Esophagus muscularis mucosa (tissue), 4 donors: ENCODE measurements at regions not wholly inside any gene's neighbourhood (a gene's known extent, or its start where the extent isn't known, plus 50 kb on each side); places are given as distances from the start of the nearest gene placed in this dataset.
A peak's percentile ranks its signal among the peaks of the same experiment; 100 is the strongest.

Experiments
- DNase-seq: peaks from one replicate; pipeline ENCODE4 v3.0.0-alpha.2; 2017; ENCODE audit errors: extremely low spot score
- H3K27ac ChIP-seq, 4 donors: fragments of 200-600 bp; sonication (generic); replicated peaks in 1 of 4; 1 replicate in 3 of 4; 2 replicates in 1 of 4; pipeline ENCODE4 v1.5.1; 2016 to 2019; ENCODE audit warnings: mild to moderate bottlenecking in 1 of 4
- H3K27me3 ChIP-seq, 4 donors: fragments of 200-600 bp; sonication (generic); one replicate each; pipeline versions ENCODE4 v1.5.1 to v1.6.0; 2016 to 2019
- H3K36me3 ChIP-seq, 4 donors: fragments of 200-600 bp; sonication (generic); one replicate each; pipeline ENCODE4 v1.5.1; 2016 to 2019
- H3K4me1 ChIP-seq, 4 donors: fragments of 200-600 bp; sonication (generic); one replicate each; pipeline ENCODE4 v1.5.1; 2016 to 2019
- H3K4me3 ChIP-seq, 4 donors: fragments of 200-600 bp; sonication (generic); 1 replicate in 2 of 4; 2 replicates in 2 of 4; pipeline ENCODE4 v1.5.1; 2016 to 2019; ENCODE audit warnings: mild to moderate bottlenecking in 4 of 4, moderate library complexity in 1 of 4
- H3K9me3 ChIP-seq, 4 donors: fragments of 200-600 bp; sonication (generic); 1 replicate in 3 of 4; 2 replicates in 1 of 4; pipeline ENCODE4 v1.5.1; 2016 to 2019
- EP300 ChIP-seq: sonication (generic); formaldehyde crosslinking; IDR thresholded peaks from one replicate; pipeline ENCODE4 v1.6.1; 2017; ENCODE audit warnings: antibody characterized with exemption
- POLR2A ChIP-seq: fragments of 450-650 bp; IDR thresholded peaks from one replicate; pipeline ENCODE4 v1.6.1; 2017; ENCODE audit warnings: antibody characterized with exemption, moderate library complexity, mild to moderate bottlenecking, low read depth
- POLR2AphosphoS5 ChIP-seq, 2 donors: sonication (generic); formaldehyde crosslinking; IDR thresholded peaks; one replicate each; pipeline ENCODE4 v1.6.1; 2017; ENCODE audit warnings: antibody characterized with exemption in 2 of 2
- WGBS: methylation state at CpG from one replicate; pipeline ENCODE4 v1.1.5; 2018; 5-methylcytosine and 5-hydroxymethylcytosine counted together
- intact Hi-C: fragments of 100-400 bp; cut with DNase I; formaldehyde crosslinking; loops from one replicate; pipeline ENCODE4 v1.15.1; 2023
- TF ChIP-seq, protein P1 (sequence below), 3 experiments: fragments of 200-600 bp in 2 of 3; fragments of 450-650 bp in 1 of 3; sonication (generic) in 2 of 3; IDR thresholded peaks; one replicate each; pipeline ENCODE4 v1.5.1; 2017 to 2019; ENCODE audit warnings: antibody characterized with exemption in 3 of 3, mild to moderate bottlenecking in 2 of 3, moderate library complexity in 1 of 3

- H3K27ac ChIP-seq, result no peak overlapping the region
- no peaks in the 10 kb centered on the region for H3K27me3 ChIP-seq
- intact Hi-C loops, result no loop called here
- peaks cover 3 to 15% (median 10%) of the 10 kb centered on the region in 4 donors for H3K4me1 ChIP-seq
- DNase-seq, result no peak
- WGBS, result 77% methylated on average over 4 of the region's 4 CpGs
- no peaks in the 10 kb centered on the region for H3K9me3 ChIP-seq
- no peaks in the 10 kb centered on the region for H3K36me3 ChIP-seq
- no peak overlapping the region for H3K4me3 ChIP-seq
- TF ChIP-seq, protein P1, sequence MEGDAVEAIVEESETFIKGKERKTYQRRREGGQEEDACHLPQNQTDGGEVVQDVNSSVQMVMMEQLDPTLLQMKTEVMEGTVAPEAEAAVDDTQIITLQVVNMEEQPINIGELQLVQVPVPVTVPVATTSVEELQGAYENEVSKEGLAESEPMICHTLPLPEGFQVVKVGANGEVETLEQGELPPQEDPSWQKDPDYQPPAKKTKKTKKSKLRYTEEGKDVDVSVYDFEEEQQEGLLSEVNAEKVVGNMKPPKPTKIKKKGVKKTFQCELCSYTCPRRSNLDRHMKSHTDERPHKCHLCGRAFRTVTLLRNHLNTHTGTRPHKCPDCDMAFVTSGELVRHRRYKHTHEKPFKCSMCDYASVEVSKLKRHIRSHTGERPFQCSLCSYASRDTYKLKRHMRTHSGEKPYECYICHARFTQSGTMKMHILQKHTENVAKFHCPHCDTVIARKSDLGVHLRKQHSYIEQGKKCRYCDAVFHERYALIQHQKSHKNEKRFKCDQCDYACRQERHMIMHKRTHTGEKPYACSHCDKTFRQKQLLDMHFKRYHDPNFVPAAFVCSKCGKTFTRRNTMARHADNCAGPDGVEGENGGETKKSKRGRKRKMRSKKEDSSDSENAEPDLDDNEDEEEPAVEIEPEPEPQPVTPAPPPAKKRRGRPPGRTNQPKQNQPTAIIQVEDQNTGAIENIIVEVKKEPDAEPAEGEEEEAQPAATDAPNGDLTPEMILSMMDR (IDR thresholded peaks at IDR 0.05), result no peak
- no peak for TF ChIP-seq POLR2AphosphoS5 (IDR thresholded peaks at IDR 0.05)
- no peak for TF ChIP-seq EP300
- no peak for TF ChIP-seq POLR2A
These were observed 547.3 kb downstream of the DTWD2 start for GRCh38 chr5:118441034-118441433.

DNA sequence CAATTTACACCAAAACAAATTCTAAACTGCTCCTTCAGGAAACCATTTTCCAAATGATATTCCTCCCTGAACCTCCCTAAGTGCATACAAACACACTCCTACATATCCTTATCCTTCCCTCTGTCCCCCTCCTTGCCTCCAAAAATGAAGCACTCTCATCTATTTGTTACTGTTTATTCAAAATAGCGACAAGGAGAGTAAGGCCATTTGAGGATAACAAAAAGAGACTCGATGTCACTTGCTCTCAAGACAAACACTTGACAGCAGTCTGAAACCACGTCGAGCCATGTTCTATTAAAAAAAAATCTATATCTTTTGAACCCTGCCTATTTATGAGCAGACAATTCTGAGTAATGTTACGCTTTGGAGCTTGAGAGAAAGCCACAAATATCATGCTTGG lies 547.9 kb downstream of the DTWD2 start:
- no peak overlapping the region for H3K27ac ChIP-seq
- TF ChIP-seq POLR2AphosphoS5 (IDR thresholded peaks at IDR 0.05) (no peak), POLR2A (no peak)
- no peak for DNase-seq
- no peaks in the 10 kb centered on the region for H3K36me3 ChIP-seq
- H3K4me3 ChIP-seq, result no peak overlapping the region
- H3K9me3 ChIP-seq, result no peaks in the 10 kb centered on the region
- H3K4me1 ChIP-seq, result peaks cover 3 to 14% (median 10%) of the 10 kb centered on the region in 4 donors
- WGBS, result 52% methylated on average over 5 of the region's 5 CpGs
- no peaks in the 10 kb centered on the region for H3K27me3 ChIP-seq
- intact Hi-C loops, result no loop called here

DNA sequence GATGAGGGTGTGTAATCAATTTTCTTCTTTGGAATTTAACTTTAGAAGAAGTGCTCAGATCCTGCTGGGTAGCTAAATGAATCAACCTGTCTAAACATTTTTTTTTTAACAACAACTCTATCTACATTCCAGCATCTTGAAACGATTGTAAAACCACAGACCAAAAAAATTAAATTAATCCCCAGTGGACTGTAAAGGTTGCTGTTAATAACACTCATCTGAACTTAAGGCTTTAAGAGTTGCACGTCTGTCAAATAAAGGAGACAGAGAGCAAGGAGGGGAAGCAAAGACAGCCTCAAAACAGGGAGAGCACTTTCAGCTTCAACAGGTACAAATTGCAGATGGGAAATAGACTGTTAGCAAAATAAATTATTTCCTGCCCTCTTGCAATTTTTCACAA lies 548.5 kb downstream of the DTWD2 start:
- intact Hi-C loops, result no loop called here
- 13% methylated on average over 2 of the region's 2 CpGs for WGBS
- no peaks in the 10 kb centered on the region for H3K9me3 ChIP-seq
- no peak overlapping the region for H3K4me3 ChIP-seq
- no peaks in the 10 kb centered on the region for H3K27me3 ChIP-seq
- TF ChIP-seq POLR2A, result no peak
- TF ChIP-seq, protein P1 (IDR thresholded peaks at IDR 0.05), result no peak
- TF ChIP-seq POLR2AphosphoS5 (IDR thresholded peaks at IDR 0.05), result no peak
- no peak for TF ChIP-seq EP300
- no peak overlapping the region for H3K27ac ChIP-seq
- H3K36me3 ChIP-seq, result no peaks in the 10 kb centered on the region
- peaks cover 3 to 20% (median 14%) of the 10 kb centered on the region in 4 donors for H3K4me1 ChIP-seq
- DNase-seq, result no peak

DNA sequence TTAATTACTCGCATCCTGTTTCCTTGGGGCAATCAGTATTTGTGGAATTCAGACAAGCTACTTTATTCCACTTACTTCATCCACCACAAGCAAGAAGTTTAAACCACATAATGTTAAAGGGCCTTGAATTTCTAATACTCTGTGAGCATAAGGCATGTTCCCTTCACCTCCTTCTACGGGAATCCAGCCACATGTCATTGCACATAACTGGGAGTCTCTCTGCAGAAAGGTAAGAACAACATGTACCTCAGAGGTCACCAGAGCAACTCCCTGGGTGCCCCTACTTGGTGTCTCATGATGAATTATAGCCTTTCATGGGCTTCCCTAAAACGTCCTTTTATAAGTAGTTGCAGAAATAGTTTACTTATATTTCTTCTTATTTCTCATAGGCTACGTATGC lies 553.2 kb downstream of the DTWD2 start:
- no peak for TF ChIP-seq POLR2AphosphoS5 (IDR thresholded peaks at IDR 0.05)
- TF ChIP-seq POLR2A, result no peak
- TF ChIP-seq, protein P1 (IDR thresholded peaks at IDR 0.05), result no peak
- no peak for TF ChIP-seq EP300
- WGBS, result 71% methylated on average over 4 of the region's 4 CpGs
- Histone ChIP-seq H3K27ac (peak overlapping the region in 3 of 4 donors; percentile 0 to 83 (median 79)), H3K27me3 (no peaks in the 10 kb centered on the region), H3K4me3 (no peak overlapping the region), H3K9me3 (no peaks in the 10 kb centered on the region), H3K36me3 (no peaks in the 10 kb centered on the region), H3K4me1 (peaks cover 0 to 26% (median 20%) of the 10 kb centered on the region in 4 donors)
- DNase-seq, result no peak
- intact Hi-C loops, result no loop called here

GRCh38 chr5:118434522-118434921 lies 553.8 kb downstream of the DTWD2 start:
- no peak for TF ChIP-seq EP300
- no peak for TF ChIP-seq POLR2AphosphoS5 (IDR thresholded peaks at IDR 0.05)
- no peak for TF ChIP-seq POLR2A
- TF ChIP-seq, protein P1 (IDR thresholded peaks at IDR 0.05), result no peak
- peaks cover 0 to 23% (median 16%) of the 10 kb centered on the region in 4 donors for H3K4me1 ChIP-seq
- intact Hi-C loops, result no loop called here
- H3K4me3 ChIP-seq, result no peak overlapping the region
- DNase-seq, result no peak
- no peaks in the 10 kb centered on the region for H3K36me3 ChIP-seq
- no peaks in the 10 kb centered on the region for H3K9me3 ChIP-seq
- 39% methylated on average over 2 of the region's 2 CpGs for WGBS
- no peaks in the 10 kb centered on the region for H3K27me3 ChIP-seq
- peak overlapping the region; percentile 46 to 83 (median 76) for H3K27ac ChIP-seq
